Fibroblast of pulmonary artery (primary cell): ENCODE measurements at regions not wholly inside any gene's neighbourhood (a gene's known extent, or its start where the extent isn't known, plus 50 kb on each side); places are given as distances from the start of the nearest gene placed in this dataset.
"Not testable (repeated sequence)": the region's sequence is repeated elsewhere in the genome, so short reads cannot be mapped to it uniquely, and the experiment has no call there.

Source experiments
- DNase-seq: peaks from one replicate; pipeline ENCODE4 v3.0.0-alpha.2; 2010; ENCODE audit warnings: low read depth
- H3K4me3 ChIP-seq: replicated peaks from 2 replicates; pipeline ENCODE4 v1.5.1; 2011; ENCODE audit warnings: low read depth, mild to moderate bottlenecking, control low read depth, low read length, moderate library complexity
- TF ChIP-seq, protein P1 (sequence below): IDR thresholded peaks from 2 replicates; pipeline ENCODE4 v1.5.1; 2011; ENCODE audit warnings: mild to moderate bottlenecking, control low read depth, low read length, inconsistent platforms; ENCODE audit errors: missing control alignments

DNA sequence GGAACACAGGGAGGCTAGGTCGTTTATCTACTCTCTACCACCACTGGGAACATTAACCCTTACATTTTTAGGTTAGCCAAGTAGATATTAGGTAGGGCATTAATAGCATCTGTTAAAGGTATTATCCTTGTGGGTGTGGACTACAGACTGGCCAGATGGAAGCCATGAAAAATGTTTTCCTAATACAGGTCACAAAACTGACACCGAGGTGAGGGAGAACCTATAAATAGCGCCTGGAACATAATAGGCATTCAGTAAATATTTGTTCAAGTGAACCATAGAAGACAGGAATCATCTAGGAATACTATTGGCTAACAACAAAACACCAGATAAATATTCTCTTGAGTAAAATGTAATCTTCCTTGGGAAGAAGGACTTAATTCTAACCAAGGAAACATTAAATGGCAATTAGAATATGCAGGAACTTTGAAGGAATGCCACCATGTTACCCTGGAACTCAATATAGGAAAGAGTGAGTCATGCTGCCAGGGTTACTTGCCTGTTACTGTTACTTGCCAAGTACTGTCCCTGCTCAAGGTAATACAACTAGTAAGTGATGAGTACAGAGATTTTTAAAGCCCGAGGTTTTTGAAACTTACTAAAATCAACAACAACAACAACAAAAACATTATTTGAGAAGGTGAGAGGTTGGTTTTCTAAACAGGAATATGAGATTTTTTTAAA is 79.0 kb downstream of the SOX3 start:
- H3K4me3 ChIP-seq, result no peak overlapping the region

DNA sequence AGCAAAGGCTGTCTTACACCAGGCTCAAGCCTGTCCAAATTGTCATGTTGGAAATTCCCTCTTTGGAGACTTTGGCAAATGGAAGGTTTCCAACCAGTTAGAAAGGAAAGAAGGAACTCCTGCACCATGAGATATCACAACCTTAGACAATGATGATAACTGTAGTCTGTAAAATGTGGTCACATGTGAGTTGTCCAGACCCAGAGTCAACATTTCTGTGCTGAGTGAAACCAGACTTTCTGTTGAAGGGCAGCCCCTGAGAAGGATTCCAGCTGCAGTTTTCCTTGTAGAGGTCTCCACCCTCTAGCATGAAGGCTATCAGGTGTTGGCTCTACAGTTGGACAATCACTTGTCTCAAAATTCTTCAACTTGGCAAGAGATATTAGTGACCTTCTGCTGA is 82.4 kb downstream of the SOX3 start:
- no peak overlapping the region for H3K4me3 ChIP-seq
- TF ChIP-seq, protein P1, sequence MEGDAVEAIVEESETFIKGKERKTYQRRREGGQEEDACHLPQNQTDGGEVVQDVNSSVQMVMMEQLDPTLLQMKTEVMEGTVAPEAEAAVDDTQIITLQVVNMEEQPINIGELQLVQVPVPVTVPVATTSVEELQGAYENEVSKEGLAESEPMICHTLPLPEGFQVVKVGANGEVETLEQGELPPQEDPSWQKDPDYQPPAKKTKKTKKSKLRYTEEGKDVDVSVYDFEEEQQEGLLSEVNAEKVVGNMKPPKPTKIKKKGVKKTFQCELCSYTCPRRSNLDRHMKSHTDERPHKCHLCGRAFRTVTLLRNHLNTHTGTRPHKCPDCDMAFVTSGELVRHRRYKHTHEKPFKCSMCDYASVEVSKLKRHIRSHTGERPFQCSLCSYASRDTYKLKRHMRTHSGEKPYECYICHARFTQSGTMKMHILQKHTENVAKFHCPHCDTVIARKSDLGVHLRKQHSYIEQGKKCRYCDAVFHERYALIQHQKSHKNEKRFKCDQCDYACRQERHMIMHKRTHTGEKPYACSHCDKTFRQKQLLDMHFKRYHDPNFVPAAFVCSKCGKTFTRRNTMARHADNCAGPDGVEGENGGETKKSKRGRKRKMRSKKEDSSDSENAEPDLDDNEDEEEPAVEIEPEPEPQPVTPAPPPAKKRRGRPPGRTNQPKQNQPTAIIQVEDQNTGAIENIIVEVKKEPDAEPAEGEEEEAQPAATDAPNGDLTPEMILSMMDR, result no peak
- DNase-seq, result no peak

More for the DNA sequence above, 79.0 kb downstream of the SOX3 start:
- no peak for DNase-seq
- TF ChIP-seq, protein P1, result no peak

DNA sequence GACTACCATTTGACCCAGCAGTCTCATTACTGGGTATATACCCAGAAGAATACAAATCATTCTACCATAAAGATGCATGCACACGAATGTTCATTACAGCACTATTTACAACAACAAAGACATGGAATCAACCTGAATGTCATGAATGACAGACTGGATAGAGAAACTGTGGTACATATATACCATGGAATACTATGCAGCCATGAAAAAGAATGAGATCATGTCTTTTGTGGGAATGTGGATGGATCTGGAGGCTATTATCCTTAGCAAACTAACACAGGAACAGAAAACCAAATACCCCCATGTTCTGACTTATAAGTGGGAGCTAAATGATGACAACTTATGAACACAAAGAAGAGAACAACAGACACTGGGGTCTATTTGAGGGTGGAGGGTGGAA is 102.7 kb downstream of the SOX3 start:
- not testable (repeated sequence) for DNase-seq, H3K4me3 ChIP-seq

DNA sequence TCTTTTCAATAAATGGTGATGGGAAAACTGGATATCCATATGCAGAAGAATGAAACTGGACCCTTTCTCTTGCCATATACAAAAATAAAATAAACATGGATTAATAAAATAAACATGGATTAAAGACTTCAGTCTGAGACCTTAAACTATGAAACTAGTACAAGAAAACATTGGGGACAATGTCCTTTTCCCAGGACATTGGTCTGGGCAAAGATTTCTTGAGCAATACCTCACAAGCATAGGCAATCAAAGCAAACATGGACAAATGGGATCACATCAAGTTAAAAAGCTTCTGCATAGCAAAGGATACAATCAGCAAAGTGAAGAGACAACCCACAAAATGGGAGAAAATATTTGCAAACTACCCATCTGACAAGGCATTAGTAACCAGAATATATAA is 108.5 kb downstream of the SOX3 start:
- not testable (repeated sequence) for DNase-seq, H3K4me3 ChIP-seq

DNA sequence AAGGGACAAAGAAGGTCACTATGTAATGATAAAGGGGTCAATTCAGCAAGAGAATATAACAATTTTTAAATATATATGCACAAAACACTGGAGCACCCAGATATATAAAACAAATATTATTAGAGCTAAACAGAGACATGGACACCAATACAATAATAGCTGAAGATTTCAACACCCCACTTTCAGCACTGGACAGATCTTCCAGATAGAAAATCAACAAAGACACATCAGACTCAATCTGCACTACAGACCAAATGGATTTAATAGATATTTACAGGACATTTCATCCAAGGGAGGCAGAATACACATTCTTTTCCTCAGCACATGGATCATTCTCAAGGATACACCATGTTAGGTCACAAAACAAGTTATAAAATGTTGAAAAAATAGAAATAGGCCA is 111.4 kb downstream of the SOX3 start:
- DNase-seq, result no peak
- TF ChIP-seq, protein P1, result no peak
- no peak overlapping the region for H3K4me3 ChIP-seq

DNA sequence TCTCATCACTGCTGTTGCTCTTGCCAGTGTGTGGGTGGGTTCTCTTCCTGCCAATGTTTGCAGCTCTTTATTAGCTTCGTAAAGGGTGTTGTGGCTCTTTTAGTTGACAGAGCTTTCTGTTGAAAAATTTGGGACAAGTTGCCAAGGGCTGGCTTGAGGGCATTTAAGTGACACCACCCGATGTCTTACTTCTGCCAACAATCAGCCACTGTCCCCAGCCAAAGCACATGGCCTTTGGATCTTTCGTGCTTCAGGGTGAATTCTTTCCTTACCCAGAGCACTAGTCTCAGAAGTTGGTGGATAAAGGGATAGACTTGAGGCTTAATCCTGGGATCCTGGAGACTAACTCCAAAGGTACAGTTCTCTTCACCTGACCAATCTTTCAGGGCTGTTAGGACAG is 113.6 kb downstream of the SOX3 start:
- no peak overlapping the region for H3K4me3 ChIP-seq
- TF ChIP-seq, protein P1, result no peak
- DNase-seq, result no peak

DNA sequence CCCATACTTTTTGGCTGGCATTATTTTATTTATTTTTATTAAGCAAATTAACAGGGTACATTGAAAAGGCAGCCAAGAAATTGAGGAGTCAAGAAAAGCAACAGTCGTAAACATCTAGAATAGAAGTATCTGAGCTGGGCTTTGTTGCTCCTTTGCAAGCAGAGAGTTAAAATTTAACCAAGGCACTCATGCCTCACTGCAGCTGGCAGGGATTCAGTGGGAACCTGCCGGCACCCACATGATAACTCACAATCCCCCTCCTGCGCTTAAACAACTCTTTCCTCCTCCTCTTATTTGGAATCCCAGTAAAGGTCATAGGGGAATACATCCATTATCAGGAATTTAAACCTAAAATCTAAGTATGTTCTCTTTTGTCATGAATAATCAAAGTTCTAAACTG is 115.5 kb downstream of the SOX3 start:
- no peak overlapping the region for H3K4me3 ChIP-seq
- TF ChIP-seq, protein P1, result no peak
- no peak for DNase-seq

DNA sequence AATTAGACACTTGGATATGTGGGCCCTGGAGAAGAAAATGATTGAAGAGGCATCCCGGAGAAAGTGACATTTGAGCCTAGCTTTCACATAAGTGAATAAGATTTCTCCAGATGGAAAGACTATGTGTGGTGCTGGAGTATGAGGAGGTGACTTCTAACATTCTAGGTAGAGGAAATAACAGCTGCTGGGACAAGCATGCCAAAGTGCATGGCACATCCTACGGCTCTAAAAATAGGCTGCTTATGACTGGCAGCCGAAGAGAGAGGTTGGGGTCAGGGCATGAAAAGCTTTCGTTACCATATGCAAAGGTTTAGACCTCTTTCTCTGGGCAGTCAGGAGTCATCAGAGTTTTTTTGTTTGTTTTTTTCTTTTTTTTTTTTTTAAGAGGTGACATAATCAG is 142.0 kb downstream of the SOX3 start:
- TF ChIP-seq, protein P1, result no peak
- no peak overlapping the region for H3K4me3 ChIP-seq
- no peak for DNase-seq
